ENCODE measurements at regions not wholly inside any gene's neighbourhood (a gene's known extent, or its start where the extent isn't known, plus 50 kb on each side); places are given as distances from the start of the nearest gene placed in this dataset.

- Histone ChIP-seq H3K27me3 (no peaks in the 10 kb centered on the region), H3K4me1 (no peaks in the 10 kb centered on the region), H3K36me3 (ENCODE audit: low read depth, missing control alignments) (no peaks in the 10 kb centered on the region), H3K27ac (no peak overlapping the region), H3K4me3 (no peak overlapping the region), H3K9me3 (no peaks in the 10 kb centered on the region)
- no peak for DNase-seq
- intact Hi-C loops (cut with DNase I; ENCODE audit: low total_unique reads), result no loop called here
- 44 to 61% methylated on average over 2 of the region's 2 CpGs for WGBS, 2 donors
- TF ChIP-seq CTCF (IDR thresholded peaks at IDR 0.05) (no peak), POLR2A (IDR thresholded peaks at IDR 0.05) (no peak)
Measured at GRCh38 chr5:128763321-128763720, 202.0 kb upstream of the SLC27A6 start.

DNA sequence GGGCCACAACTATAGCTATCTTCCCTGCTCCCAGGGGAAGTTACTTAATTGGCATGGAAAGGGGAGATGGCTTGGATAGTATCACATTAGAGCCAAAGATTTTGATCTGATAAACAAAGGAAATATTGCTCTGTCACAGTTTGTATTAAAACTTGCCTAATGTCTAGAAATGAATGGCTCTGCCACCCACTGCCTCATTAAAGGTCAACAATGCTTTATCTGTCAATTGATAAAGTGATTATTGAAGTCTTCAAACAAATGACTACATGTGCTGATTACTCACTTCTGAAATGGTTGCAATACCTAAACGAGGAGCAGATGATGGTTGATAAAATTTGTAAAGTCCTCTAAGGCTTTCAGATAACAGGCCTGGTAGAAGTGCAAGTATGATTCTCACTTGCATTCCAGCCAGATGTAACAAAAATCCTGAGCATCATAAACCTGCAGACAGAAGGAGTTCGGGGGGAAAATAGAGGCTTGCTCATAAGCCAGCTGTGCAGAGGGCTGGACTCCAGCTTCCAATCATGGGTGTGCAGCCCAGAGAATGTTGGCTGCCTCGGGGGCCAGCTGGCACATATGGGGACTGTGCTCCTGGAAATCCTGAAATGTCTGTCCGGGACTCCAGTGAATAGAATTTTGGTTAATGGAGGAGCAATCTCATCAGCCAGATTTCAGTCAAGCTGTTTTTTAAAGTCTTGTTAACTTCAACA, 200.5 kb upstream of the SLC27A6 start:
- 47 to 48% methylated on average over 4 of the region's 4 CpGs for WGBS, 2 donors
- no peak for DNase-seq
- H3K4me1 ChIP-seq, result no peaks in the 10 kb centered on the region
- no peak overlapping the region for H3K4me3 ChIP-seq
- intact Hi-C loops (cut with DNase I; ENCODE audit: low total_unique reads), result no loop called here
- H3K27me3 ChIP-seq, result no peaks in the 10 kb centered on the region
- TF ChIP-seq POLR2A (IDR thresholded peaks at IDR 0.05), result no peak
- no peak for TF ChIP-seq CTCF (IDR thresholded peaks at IDR 0.05)
- no peaks in the 10 kb centered on the region for H3K36me3 ChIP-seq (ENCODE audit: low read depth, missing control alignments)
- H3K9me3 ChIP-seq, result no peaks in the 10 kb centered on the region
- H3K27ac ChIP-seq, result no peak overlapping the region

- WGBS, 2 donors, result 97% methylated on average over 3 of the region's 3 CpGs
- no peaks in the 10 kb centered on the region for H3K4me1 ChIP-seq
- no peaks in the 10 kb centered on the region for H3K36me3 ChIP-seq (ENCODE audit: low read depth, missing control alignments)
- H3K9me3 ChIP-seq, result no peaks in the 10 kb centered on the region
- no peak overlapping the region for H3K4me3 ChIP-seq
- DNase-seq, result no peak
- H3K27me3 ChIP-seq, result no peaks in the 10 kb centered on the region
- TF ChIP-seq POLR2A (IDR thresholded peaks at IDR 0.05) (no peak), CTCF (IDR thresholded peaks at IDR 0.05) (no peak)
- H3K27ac ChIP-seq, result no peak overlapping the region
- intact Hi-C loops (cut with DNase I; ENCODE audit: low total_unique reads), result no loop called here
Measured at GRCh38 chr5:128765448-128766061, 199.7 kb upstream of the SLC27A6 start.

DNA sequence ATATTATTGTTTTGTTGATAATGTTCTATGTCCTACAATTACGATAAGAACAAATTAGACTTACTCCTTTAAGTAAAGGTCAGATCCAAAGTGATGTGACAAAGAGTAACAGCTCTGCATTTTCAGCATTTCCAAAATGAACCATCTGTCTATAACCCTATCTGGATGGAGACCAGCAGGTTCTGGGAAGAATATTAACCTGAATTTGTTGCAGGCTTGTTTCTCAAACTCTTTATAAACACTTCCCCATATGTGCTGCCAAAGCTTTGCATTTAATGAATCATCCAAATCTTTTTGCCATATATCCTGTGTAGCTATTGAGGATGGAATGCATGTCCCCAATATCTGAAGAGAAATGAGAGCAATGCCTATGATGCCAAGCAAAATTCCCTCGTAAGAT, 198.9 kb upstream of the SLC27A6 start:
- WGBS, 2 donors, result 88 to 90% methylated on average over 2 of the region's 2 CpGs
- TF ChIP-seq CTCF (IDR thresholded peaks at IDR 0.05) (no peak), POLR2A (IDR thresholded peaks at IDR 0.05) (no peak)
- H3K27ac ChIP-seq, result no peak overlapping the region
- H3K4me1 ChIP-seq, result no peaks in the 10 kb centered on the region
- intact Hi-C loops (cut with DNase I; ENCODE audit: low total_unique reads), result no loop called here
- H3K4me3 ChIP-seq, result no peak overlapping the region
- no peaks in the 10 kb centered on the region for H3K9me3 ChIP-seq
- H3K27me3 ChIP-seq, result no peaks in the 10 kb centered on the region
- no peak for DNase-seq
- no peaks in the 10 kb centered on the region for H3K36me3 ChIP-seq (ENCODE audit: low read depth, missing control alignments)

GRCh38 chr5:128770907-128771306, 194.4 kb upstream of the SLC27A6 start:
- H3K36me3 ChIP-seq (ENCODE audit: low read depth, missing control alignments), result no peaks in the 10 kb centered on the region
- H3K27ac ChIP-seq, result no peak overlapping the region
- no peak for DNase-seq
- no peaks in the 10 kb centered on the region for H3K4me1 ChIP-seq
- intact Hi-C loops (cut with DNase I; ENCODE audit: low total_unique reads), result no loop called here
- no peak for TF ChIP-seq CTCF (IDR thresholded peaks at IDR 0.05)
- TF ChIP-seq POLR2A (IDR thresholded peaks at IDR 0.05), result no peak
- H3K4me3 ChIP-seq, result no peak overlapping the region
- no peaks in the 10 kb centered on the region for H3K9me3 ChIP-seq
- no peaks in the 10 kb centered on the region for H3K27me3 ChIP-seq
- WGBS, 2 donors, result 60 to 71% methylated on average over 2 of the region's 2 CpGs

All from testis (tissue), 2 donors.